ENCODE measurements at regions not wholly inside any gene's neighbourhood (a gene's known extent, or its start where the extent isn't known, plus 50 kb on each side); places are given as distances from the start of the nearest gene placed in this dataset.

DNA sequence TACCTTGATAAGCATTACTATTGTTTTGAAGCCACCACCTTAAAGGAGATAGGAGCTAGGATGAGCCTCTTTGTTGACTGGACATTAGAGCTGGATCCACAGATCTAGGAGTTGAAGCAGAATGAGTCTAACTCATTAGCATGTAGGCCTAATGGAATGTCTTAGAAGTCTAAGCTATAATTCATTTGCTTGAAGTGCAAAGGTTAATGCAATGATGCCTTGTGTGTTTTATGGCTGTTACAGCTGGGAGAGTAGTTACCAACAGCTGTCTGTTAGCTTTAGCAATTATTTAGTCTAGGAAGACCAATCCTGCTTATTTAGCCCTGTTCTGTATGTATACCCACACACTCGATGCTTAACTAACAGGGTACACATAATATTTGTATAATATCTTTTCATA lies 419.3 kb downstream of the TUSC7 start:
- intact Hi-C loops (cut with DNase I; ENCODE audit: low total_unique reads) = no loop called here
- H3K4me3 ChIP-seq = no peak overlapping the region
- 75 to 84% (median 80%) methylated on average over 1 of the region's 1 CpG for WGBS, 5 donors
- H3K4me1 ChIP-seq = no peaks in the 10 kb centered on the region
- H3K27me3 ChIP-seq (replicated peaks in 1 of 7) = no peaks in the 10 kb centered on the region
- no peaks in the 10 kb centered on the region for H3K9me3 ChIP-seq
- H3K36me3 ChIP-seq = no peaks in the 10 kb centered on the region
- no peak for DNase-seq
- no peak overlapping the region for H3K27ac ChIP-seq
- TF ChIP-seq POLR2AphosphoS5 (IDR thresholded peaks at IDR 0.05) (no peak), POLR2A (IDR thresholded peaks at IDR 0.05) (no peak)
- TF ChIP-seq, protein P1, sequence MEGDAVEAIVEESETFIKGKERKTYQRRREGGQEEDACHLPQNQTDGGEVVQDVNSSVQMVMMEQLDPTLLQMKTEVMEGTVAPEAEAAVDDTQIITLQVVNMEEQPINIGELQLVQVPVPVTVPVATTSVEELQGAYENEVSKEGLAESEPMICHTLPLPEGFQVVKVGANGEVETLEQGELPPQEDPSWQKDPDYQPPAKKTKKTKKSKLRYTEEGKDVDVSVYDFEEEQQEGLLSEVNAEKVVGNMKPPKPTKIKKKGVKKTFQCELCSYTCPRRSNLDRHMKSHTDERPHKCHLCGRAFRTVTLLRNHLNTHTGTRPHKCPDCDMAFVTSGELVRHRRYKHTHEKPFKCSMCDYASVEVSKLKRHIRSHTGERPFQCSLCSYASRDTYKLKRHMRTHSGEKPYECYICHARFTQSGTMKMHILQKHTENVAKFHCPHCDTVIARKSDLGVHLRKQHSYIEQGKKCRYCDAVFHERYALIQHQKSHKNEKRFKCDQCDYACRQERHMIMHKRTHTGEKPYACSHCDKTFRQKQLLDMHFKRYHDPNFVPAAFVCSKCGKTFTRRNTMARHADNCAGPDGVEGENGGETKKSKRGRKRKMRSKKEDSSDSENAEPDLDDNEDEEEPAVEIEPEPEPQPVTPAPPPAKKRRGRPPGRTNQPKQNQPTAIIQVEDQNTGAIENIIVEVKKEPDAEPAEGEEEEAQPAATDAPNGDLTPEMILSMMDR (IDR thresholded peaks at IDR 0.05 in 8 of 11, conservative IDR thresholded peaks at IDR 0.05 in 3 of 11) = no peak

DNA sequence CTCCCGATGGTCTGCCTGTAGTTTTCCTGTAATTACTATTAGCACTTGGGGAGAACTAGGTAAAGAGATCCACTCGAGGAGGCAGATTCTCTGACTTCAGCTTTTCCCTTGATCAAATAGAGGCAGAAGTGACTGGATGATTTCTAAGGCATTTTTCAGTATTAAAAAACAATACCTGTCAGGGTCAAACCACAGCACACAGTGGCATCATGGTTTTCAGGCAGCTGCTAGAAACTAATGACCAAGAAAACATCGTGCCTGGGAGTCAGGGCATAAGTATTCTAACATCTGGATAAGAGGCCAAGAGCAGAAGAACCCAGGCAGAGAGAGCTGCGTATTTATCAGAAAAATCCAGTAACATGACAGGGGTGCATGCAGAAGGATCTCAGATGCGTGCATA lies 419.9 kb downstream of the TUSC7 start:
- no peak for DNase-seq
- WGBS, 5 donors = 62 to 73% (median 72%) methylated on average over 5 of the region's 5 CpGs
- Histone ChIP-seq H3K27ac (no peak overlapping the region), H3K36me3 (no peaks in the 10 kb centered on the region), H3K27me3 (replicated peaks in 1 of 7) (no peaks in the 10 kb centered on the region), H3K4me1 (no peaks in the 10 kb centered on the region), H3K4me3 (no peak overlapping the region), H3K9me3 (no peaks in the 10 kb centered on the region)
- TF ChIP-seq, protein P1 (IDR thresholded peaks at IDR 0.05 in 8 of 11, conservative IDR thresholded peaks at IDR 0.05 in 3 of 11) = no peak
- no peak for TF ChIP-seq POLR2AphosphoS5 (IDR thresholded peaks at IDR 0.05)
- TF ChIP-seq POLR2A (IDR thresholded peaks at IDR 0.05) = no peak
- intact Hi-C loops (cut with DNase I; ENCODE audit: low total_unique reads) = no loop called here

DNA sequence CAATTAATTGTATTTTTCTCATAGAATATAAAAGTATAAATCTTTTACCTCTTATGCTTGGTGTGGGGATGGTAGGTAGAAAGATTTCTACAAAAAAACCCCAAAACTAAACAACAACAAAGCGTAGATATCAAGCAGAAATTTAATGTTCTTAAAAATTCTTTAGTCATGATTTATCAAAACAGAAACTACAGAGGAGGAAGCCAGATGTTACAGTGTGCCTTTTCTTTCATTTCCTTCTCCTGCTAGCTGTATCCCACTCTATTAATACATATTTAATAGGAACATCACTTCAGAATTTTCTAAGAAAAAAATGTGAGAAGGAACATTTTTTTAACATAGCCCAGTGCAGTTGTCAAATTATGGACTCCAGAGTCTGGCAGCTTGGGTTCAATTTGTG lies 420.6 kb downstream of the TUSC7 start:
- H3K36me3 ChIP-seq = no peaks in the 10 kb centered on the region
- no peak overlapping the region for H3K4me3 ChIP-seq
- WGBS, 5 donors = 0% methylated on average over 1 of the region's 1 CpG
- no peaks in the 10 kb centered on the region for H3K9me3 ChIP-seq
- TF ChIP-seq, protein P1 (IDR thresholded peaks at IDR 0.05 in 8 of 11, conservative IDR thresholded peaks at IDR 0.05 in 3 of 11) = no peak
- TF ChIP-seq POLR2AphosphoS5 (IDR thresholded peaks at IDR 0.05) (no peak), POLR2A (IDR thresholded peaks at IDR 0.05) (no peak)
- no peak overlapping the region for H3K27ac ChIP-seq
- no peaks in the 10 kb centered on the region for H3K27me3 ChIP-seq (replicated peaks in 1 of 7)
- intact Hi-C loops (cut with DNase I; ENCODE audit: low total_unique reads) = no loop called here
- H3K4me1 ChIP-seq = no peaks in the 10 kb centered on the region
- no peak for DNase-seq

DNA sequence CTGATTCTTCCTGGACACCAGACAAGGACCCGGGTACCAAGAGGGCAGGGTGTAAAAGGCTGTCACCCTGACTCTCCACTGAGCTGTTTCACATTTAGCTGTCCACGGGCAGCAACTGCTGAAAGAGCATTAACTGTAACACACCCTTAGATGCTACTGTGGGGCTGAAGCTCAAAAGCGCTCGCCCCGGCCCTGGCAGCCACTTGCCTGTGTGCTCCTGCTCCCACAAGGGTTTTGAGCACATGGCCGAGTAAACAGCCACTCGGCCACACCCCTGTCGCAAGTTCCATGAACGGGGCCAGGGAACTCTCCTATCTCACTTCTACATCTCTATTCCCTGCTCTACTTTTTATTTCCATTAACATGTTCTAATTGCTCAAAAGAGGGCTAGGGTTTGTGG lies 421.7 kb downstream of the TUSC7 start:
- intact Hi-C loops (cut with DNase I; ENCODE audit: low total_unique reads) = no loop called here
- H3K27ac ChIP-seq = no peak overlapping the region
- no peaks in the 10 kb centered on the region for H3K9me3 ChIP-seq
- no peaks in the 10 kb centered on the region for H3K4me1 ChIP-seq
- H3K27me3 ChIP-seq (replicated peaks in 1 of 7) = no peaks in the 10 kb centered on the region
- H3K36me3 ChIP-seq = no peaks in the 10 kb centered on the region
- TF ChIP-seq POLR2A (IDR thresholded peaks at IDR 0.05) = no peak
- TF ChIP-seq POLR2AphosphoS5 (IDR thresholded peaks at IDR 0.05) = no peak
- TF ChIP-seq, protein P1 (IDR thresholded peaks at IDR 0.05 in 8 of 11, conservative IDR thresholded peaks at IDR 0.05 in 3 of 11) = no peak
- H3K4me3 ChIP-seq = no peak overlapping the region
- WGBS, 5 donors = 77 to 93% (median 84%) methylated on average over 9 of the region's 9 CpGs
- no peak for DNase-seq

Data from spleen (tissue), 11 donors.